ENCODE measurements at regions not wholly inside any gene's neighbourhood (a gene's known extent, or its start where the extent isn't known, plus 50 kb on each side); places are given as distances from the start of the nearest gene placed in this dataset.

DNA sequence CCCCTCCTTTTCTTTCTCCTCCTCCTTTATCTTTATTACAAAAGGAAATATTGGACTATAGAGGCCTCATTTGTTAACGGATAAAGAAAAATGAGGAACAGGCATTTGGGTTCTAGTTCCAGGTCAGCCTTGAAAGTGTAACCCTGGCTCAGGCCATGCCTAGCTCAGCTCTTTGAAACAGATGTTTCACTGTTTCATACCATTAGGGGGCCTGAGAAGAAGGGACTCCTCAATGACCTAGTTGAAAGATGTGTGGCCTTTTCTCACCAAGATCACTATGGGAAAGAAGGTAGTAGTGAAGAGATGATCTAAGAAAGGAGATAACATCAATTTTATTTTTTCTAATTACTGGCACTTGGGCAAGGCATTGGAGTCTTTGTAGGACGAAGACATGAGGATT is 952.7 kb downstream of the SLC4A3 start (continued):
- TF ChIP-seq, protein P1, sequence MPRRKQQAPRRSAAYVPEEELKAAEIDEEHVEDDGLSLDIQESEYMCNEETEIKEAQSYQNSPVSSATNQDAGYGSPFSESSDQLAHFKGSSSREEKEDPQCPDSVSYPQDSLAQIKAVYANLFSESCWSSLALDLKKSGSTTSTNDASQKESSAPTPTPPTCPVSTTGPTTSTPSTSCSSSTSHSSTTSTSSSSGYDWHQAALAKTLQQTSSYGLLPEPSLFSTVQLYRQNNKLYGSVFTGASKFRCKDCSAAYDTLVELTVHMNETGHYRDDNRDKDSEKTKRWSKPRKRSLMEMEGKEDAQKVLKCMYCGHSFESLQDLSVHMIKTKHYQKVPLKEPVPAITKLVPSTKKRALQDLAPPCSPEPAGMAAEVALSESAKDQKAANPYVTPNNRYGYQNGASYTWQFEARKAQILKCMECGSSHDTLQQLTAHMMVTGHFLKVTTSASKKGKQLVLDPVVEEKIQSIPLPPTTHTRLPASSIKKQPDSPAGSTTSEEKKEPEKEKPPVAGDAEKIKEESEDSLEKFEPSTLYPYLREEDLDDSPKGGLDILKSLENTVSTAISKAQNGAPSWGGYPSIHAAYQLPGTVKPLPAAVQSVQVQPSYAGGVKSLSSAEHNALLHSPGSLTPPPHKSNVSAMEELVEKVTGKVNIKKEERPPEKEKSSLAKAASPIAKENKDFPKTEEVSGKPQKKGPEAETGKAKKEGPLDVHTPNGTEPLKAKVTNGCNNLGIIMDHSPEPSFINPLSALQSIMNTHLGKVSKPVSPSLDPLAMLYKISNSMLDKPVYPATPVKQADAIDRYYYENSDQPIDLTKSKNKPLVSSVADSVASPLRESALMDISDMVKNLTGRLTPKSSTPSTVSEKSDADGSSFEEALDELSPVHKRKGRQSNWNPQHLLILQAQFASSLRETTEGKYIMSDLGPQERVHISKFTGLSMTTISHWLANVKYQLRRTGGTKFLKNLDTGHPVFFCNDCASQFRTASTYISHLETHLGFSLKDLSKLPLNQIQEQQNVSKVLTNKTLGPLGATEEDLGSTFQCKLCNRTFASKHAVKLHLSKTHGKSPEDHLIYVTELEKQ (tag by site-specific recombination; IDR thresholded peaks at IDR 0.05; ENCODE audit: borderline replicate concordance), result no peak
- no peak for TF ChIP-seq ZNF48 (tag by site-specific recombination; IDR thresholded peaks at IDR 0.05)
- no peak for TF ChIP-seq ZNF335 (tag by site-specific recombination; conservative IDR thresholded peaks at IDR 0.05)
- no peak for TF ChIP-seq TRIM28 (IDR thresholded peaks at IDR 0.05; ENCODE audit: borderline replicate concordance, low read length)
- no peak for TF ChIP-seq ZNF664 (tag by site-specific recombination; IDR thresholded peaks at IDR 0.05)
- no peak for TF ChIP-seq ZNF394 (tag by site-specific recombination; IDR thresholded peaks at IDR 0.05; ENCODE audit: borderline replicate concordance)
- TF ChIP-seq, protein P2, sequence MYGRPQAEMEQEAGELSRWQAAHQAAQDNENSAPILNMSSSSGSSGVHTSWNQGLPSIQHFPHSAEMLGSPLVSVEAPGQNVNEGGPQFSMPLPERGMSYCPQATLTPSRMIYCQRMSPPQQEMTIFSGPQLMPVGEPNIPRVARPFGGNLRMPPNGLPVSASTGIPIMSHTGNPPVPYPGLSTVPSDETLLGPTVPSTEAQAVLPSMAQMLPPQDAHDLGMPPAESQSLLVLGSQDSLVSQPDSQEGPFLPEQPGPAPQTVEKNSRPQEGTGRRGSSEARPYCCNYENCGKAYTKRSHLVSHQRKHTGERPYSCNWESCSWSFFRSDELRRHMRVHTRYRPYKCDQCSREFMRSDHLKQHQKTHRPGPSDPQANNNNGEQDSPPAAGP (tag by site-specific recombination; IDR thresholded peaks at IDR 0.05), result no peak
- no peak for TF ChIP-seq SCRT2 (tag by site-specific recombination; IDR thresholded peaks at IDR 0.05)
- TF ChIP-seq ZNF214 (tag by site-specific recombination; IDR thresholded peaks at IDR 0.05; ENCODE audit: borderline replicate concordance), result no peak
- TF ChIP-seq, protein P3, sequence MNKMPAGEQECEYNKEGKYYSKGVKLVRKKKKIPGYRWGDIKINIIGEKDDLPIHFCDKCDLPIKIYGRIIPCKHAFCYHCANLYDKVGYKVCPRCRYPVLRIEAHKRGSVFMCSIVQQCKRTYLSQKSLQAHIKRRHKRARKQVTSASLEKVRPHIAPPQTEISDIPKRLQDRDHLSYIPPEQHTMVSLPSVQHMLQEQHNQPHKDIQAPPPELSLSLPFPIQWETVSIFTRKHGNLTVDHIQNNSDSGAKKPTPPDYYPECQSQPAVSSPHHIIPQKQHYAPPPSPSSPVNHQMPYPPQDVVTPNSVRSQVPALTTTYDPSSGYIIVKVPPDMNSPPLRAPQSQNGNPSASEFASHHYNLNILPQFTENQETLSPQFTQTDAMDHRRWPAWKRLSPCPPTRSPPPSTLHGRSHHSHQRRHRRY (tag by site-specific recombination; IDR thresholded peaks at IDR 0.05), result no peak
- TF ChIP-seq SP7 (tag by site-specific recombination; IDR thresholded peaks at IDR 0.05), result no peak
- no peak for TF ChIP-seq ZNF785 (tag by site-specific recombination; IDR thresholded peaks at IDR 0.05)
- TF ChIP-seq ZNF175 (tag by site-specific recombination; IDR thresholded peaks at IDR 0.05), result no peak
- no peak for TF ChIP-seq ZNF677 (tag by site-specific recombination; IDR thresholded peaks at IDR 0.05)

DNA sequence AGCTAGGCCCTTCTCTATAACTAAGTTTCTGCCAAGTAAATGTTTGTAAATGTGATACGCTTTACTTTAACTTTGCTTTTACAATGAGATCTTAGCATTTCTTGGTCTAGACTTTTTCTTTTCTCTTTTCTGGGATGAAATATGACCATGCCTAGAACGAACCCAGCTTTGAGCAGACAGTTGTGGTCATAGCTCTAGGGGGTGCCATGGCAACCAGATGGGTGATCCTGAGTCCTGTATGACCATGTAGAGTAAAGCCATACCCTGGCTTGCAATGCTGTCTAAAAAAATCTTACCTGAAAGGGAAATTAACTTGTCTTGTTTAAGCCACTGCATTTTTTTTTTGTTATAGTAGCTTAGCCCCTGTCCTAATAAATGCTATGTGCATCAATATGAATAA is 956.3 kb downstream of the SLC4A3 start:
- Histone ChIP-seq H3K4me3 (ENCODE audit: low read depth, low read length) (no peak overlapping the region), H3K27ac (ENCODE audit: extremely low read depth, low read depth, low read length) (no peak overlapping the region), H3K36me3 (ENCODE audit: control insufficient read depth in 2 of 2, insufficient read depth in 1 of 2, low read length in 2 of 2) (no peaks in the 10 kb centered on the region), H3K9me3 (ENCODE audit: control insufficient read depth, insufficient read depth, low read depth, low read length) (no peaks in the 10 kb centered on the region), H3K4me1 (ENCODE audit: control insufficient read depth, insufficient read depth, low read length) (no peaks in the 10 kb centered on the region)
- no peak for TF ChIP-seq ZNF548 (tag by site-specific recombination; IDR thresholded peaks at IDR 0.05)
- TF ChIP-seq ZNF701 (tag by site-specific recombination; IDR thresholded peaks at IDR 0.05), result no peak
- TF ChIP-seq, protein P4, sequence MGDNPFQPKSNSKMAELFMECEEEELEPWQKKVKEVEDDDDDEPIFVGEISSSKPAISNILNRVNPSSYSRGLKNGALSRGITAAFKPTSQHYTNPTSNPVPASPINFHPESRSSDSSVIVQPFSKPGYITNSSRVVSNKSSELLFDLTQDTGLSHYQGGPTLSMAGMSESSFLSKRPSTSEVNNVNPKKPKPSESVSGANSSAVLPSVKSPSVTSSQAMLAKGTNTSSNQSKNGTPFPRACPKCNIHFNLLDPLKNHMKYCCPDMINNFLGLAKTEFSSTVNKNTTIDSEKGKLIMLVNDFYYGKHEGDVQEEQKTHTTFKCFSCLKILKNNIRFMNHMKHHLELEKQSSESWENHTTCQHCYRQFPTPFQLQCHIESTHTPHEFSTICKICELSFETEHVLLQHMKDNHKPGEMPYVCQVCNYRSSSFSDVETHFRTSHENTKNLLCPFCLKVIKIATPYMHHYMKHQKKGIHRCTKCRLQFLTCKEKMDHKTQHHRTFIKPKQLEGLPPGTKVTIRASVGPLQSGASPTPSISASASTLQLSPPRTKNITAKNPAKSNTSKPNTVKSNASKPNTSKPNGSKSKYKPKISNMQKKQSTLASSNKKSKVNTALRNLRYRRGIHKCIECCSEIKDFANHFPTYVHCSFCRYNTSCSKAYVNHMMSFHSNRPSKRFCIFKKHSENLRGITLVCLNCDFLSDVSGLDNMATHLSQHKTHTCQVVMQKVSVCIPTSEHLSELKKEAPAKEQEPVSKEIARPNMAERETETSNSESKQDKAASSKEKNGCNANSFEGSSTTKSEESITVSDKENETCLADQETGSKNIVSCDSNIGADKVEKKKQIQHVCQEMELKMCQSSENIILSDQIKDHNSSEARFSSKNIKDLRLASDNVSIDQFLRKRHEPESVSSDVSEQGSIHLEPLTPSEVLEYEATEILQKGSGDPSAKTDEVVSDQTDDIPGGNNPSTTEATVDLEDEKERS (tag by site-specific recombination; IDR thresholded peaks at IDR 0.05), result no peak
- no peak for TF ChIP-seq ZNF626 (tag by site-specific recombination; IDR thresholded peaks at IDR 0.05)
- TF ChIP-seq ZNF37A (tag by site-specific recombination; IDR thresholded peaks at IDR 0.05), result no peak
- no peak for TF ChIP-seq SCRT2 (tag by site-specific recombination; IDR thresholded peaks at IDR 0.05)
- TF ChIP-seq SETDB1 (IDR thresholded peaks at IDR 0.05; ENCODE audit: insufficient read length, low read length), result no peak
- TF ChIP-seq, protein P5, sequence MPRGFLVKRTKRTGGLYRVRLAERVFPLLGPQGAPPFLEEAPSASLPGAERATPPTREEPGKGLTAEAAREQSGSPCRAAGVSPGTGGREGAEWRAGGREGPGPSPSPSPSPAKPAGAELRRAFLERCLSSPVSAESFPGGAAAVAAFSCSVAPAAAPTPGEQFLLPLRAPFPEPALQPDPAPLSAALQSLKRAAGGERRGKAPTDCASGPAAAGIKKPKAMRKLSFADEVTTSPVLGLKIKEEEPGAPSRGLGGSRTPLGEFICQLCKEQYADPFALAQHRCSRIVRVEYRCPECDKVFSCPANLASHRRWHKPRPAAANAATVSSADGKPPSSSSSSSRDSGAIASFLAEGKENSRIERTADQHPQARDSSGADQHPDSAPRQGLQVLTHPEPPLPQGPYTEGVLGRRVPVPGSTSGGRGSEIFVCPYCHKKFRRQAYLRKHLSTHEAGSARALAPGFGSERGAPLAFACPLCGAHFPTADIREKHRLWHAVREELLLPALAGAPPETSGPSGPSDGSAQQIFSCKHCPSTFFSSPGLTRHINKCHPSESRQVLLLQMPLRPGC (tag by site-specific recombination; IDR thresholded peaks at IDR 0.05), result no peak
- TF ChIP-seq ZNF514 (tag by site-specific recombination; IDR thresholded peaks at IDR 0.05), result no peak
- ChIA-PET POLR2A (no interaction called here), CTCF (no interaction called here)
